Esophagus squamous epithelium (tissue), 5 donors: ENCODE measurements at regions not wholly inside any gene's neighbourhood (a gene's known extent, or its start where the extent isn't known, plus 50 kb on each side); places are given as distances from the start of the nearest gene placed in this dataset.

ENCODE experiments used
- DNase-seq: peaks from one replicate; lab custom pipeline; 2025; lab: John Stamatoyannopoulos, UW
- H3K27ac ChIP-seq, 4 donors: fragments of 200-600 bp; sonication (generic); one replicate each; pipeline ENCODE4 v1.5.1; 2016 to 2019; ENCODE audit warnings: mild to moderate bottlenecking in 1 of 4
- H3K27me3 ChIP-seq, 4 donors: fragments of 200-600 bp; sonication (generic); 1 replicate in 3 of 4; 2 replicates in 1 of 4; pipeline versions ENCODE4 v1.5.1 to v1.6.0; 2017 to 2021; ENCODE audit warnings: antibody characterized with exemption in 1 of 4
- H3K36me3 ChIP-seq, 3 donors: fragments of 200-600 bp; sonication (generic); one replicate each; pipeline ENCODE4 v1.5.1; 2016 to 2019
- H3K4me1 ChIP-seq, 3 donors: fragments of 200-600 bp; sonication (generic); one replicate each; pipeline ENCODE4 v1.5.1; 2017 to 2019
- H3K4me3 ChIP-seq, 4 donors: fragments of 200-600 bp; sonication (generic); 1 replicate in 3 of 4; 2 replicates in 1 of 4; pipeline ENCODE4 v1.5.1; 2016 to 2019; ENCODE audit warnings: mild to moderate bottlenecking in 2 of 4, moderate library complexity in 1 of 4
- H3K9me3 ChIP-seq, 3 donors: fragments of 200-600 bp; sonication (generic); one replicate each; pipeline ENCODE4 v1.5.1; 2016 to 2019
- POLR2A ChIP-seq, 4 donors: fragments of 450-650 bp; IDR thresholded peaks; one replicate each; pipeline ENCODE4 v1.6.1; 2017; ENCODE audit warnings: antibody characterized with exemption in 4 of 4, mild to moderate bottlenecking in 4 of 4, moderate library complexity in 3 of 4
- WGBS, 2 donors: methylation state at CpG; one replicate each; pipeline ENCODE4 v1.1.5; 2018; 5-methylcytosine and 5-hydroxymethylcytosine counted together
- intact Hi-C: fragments of 100-400 bp; cut with DNase I; formaldehyde crosslinking; loops from one replicate; pipeline ENCODE4 v1.15.0; 2022
- TF ChIP-seq, protein P1 (sequence below), 6 experiments: fragments of 450-650 bp in 4 of 6; fragments of 200-600 bp in 2 of 6; sonication (generic) in 2 of 6; IDR thresholded peaks; one replicate each; pipeline ENCODE4 v1.5.1; 2016 to 2019; ENCODE audit warnings: antibody characterized with exemption in 6 of 6, mild to moderate bottlenecking in 4 of 6, moderate library complexity in 4 of 6
- donor health status: DM: yes; HTN: yes; CAD: no.

DNA sequence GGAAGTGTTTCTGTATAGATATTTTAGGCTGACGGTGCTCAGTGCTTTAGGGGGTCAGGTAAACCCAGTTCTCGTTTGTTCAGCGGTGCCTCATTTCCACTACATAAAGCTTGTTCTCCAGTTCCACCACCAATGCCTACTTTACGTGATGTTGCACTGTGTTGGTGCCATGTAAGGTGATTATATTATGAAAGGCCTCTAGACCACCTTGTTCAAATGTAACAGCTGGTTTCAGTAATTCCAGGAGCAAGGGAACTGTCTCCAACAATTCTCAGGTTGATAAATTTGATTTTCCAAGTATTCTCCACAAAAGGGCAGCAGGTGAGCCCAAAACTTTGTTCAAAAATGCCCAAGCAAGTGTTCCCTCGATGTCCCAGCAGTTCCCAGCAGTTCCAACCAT lies 83.7 kb upstream of the SEPTIN5 start:
- DNase-seq: no peak
- peaks cover 0 to 20% (median 0%) of the 10 kb centered on the region in 4 donors for H3K27me3 ChIP-seq
- no peak overlapping the region for H3K27ac ChIP-seq
- no peaks in the 10 kb centered on the region for H3K9me3 ChIP-seq
- 62 to 69% methylated on average over 5 of the region's 5 CpGs for WGBS, 2 donors
- intact Hi-C loops: loop anchor here (10.0 kb wide), 1 partner anchor 136 kb away; no protein-coding TSS in a partner anchor
- H3K4me1 ChIP-seq: peaks cover 0 to 18% (median 0%) of the 10 kb centered on the region in 3 donors
- no peaks in the 10 kb centered on the region for H3K36me3 ChIP-seq
- TF ChIP-seq POLR2A (IDR thresholded peaks at IDR 0.05): no peak
- TF ChIP-seq, protein P1, sequence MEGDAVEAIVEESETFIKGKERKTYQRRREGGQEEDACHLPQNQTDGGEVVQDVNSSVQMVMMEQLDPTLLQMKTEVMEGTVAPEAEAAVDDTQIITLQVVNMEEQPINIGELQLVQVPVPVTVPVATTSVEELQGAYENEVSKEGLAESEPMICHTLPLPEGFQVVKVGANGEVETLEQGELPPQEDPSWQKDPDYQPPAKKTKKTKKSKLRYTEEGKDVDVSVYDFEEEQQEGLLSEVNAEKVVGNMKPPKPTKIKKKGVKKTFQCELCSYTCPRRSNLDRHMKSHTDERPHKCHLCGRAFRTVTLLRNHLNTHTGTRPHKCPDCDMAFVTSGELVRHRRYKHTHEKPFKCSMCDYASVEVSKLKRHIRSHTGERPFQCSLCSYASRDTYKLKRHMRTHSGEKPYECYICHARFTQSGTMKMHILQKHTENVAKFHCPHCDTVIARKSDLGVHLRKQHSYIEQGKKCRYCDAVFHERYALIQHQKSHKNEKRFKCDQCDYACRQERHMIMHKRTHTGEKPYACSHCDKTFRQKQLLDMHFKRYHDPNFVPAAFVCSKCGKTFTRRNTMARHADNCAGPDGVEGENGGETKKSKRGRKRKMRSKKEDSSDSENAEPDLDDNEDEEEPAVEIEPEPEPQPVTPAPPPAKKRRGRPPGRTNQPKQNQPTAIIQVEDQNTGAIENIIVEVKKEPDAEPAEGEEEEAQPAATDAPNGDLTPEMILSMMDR (IDR thresholded peaks at IDR 0.05): no peak
- H3K4me3 ChIP-seq: no peak overlapping the region

DNA sequence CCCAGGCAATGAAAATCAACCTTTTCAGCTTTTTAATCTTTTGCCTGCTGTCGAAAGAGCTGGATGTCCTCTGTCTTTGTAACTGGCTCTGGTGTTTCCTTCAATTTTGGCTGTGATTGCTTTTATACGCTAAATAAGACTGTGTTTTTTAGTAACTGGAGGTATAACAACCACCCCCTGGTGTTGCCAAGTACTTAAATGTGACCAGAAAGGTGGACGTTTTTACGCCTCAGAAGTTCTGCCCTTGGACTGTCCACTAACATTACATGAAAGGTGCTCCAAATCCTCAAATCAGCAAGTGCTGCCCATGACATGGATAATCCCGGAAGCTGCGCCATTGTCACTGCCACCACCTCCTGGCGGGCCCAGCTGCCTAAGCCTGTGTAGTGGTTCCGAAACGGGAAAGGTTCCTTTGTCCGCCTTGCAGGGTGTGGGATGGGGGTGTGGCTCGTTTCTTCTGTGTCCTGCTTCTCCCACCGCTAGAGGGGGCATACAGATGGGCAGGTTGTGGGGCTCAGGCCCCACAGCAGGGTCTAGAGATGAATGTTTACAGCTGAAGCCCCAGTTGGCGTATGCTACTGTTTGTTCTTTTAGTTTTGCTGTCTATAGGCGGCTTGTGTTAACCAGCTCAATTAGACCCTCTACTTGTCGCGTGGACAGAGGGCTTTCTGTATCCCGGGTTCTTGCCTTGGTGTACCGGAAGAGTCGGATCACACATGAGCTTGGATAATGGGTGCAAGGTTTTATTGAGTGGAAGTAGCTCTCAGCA lies 82.2 kb upstream of the SEPTIN5 start:
- Histone ChIP-seq H3K4me1 (peaks cover 0 to 18% (median 0%) of the 10 kb centered on the region in 3 donors), H3K27ac (no peak overlapping the region), H3K9me3 (no peaks in the 10 kb centered on the region), H3K27me3 (peaks cover 0 to 18% (median 0%) of the 10 kb centered on the region in 4 donors), H3K4me3 (no peak overlapping the region), H3K36me3 (no peaks in the 10 kb centered on the region)
- DNase-seq: no peak
- TF ChIP-seq, protein P1 (IDR thresholded peaks at IDR 0.05): peak in 3 of 6 experiments; percentile 25 to 53 (median 31)
- TF ChIP-seq POLR2A (IDR thresholded peaks at IDR 0.05): no peak
- WGBS, 2 donors: 33 to 47% methylated on average over 7 to 13 of the region's 19 CpGs
- intact Hi-C loops: loop anchor here (10.0 kb wide), 1 partner anchor 137 kb away; no protein-coding TSS in a partner anchor

DNA sequence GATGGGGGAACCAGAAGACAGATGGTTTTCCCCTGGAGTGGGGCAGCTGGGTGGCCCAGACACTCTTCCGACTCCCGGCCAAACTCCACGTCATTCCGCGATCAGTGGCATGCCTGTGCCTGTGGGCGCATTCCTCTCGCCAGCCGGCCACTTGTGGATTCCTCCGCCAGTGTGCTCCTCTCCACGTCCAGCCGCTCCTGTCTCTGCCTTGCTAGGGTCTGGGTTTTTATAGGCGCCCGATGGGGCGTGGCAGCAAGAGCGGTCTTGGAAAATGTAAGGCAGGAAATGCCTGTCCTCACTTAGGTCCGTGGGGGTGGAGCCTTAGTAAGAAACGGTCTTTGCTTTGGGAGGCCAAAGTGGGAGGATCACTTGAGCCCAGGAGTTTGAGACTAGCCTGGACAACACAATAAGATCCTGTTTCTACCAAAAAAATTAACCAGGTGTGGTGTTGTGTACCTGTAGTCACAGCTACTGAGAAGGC lies 81.6 kb upstream of the SEPTIN5 start:
- 29 to 60% methylated on average over 2 to 3 of the region's 17 CpGs for WGBS, 2 donors
- H3K4me3 ChIP-seq: no peak overlapping the region

DNA sequence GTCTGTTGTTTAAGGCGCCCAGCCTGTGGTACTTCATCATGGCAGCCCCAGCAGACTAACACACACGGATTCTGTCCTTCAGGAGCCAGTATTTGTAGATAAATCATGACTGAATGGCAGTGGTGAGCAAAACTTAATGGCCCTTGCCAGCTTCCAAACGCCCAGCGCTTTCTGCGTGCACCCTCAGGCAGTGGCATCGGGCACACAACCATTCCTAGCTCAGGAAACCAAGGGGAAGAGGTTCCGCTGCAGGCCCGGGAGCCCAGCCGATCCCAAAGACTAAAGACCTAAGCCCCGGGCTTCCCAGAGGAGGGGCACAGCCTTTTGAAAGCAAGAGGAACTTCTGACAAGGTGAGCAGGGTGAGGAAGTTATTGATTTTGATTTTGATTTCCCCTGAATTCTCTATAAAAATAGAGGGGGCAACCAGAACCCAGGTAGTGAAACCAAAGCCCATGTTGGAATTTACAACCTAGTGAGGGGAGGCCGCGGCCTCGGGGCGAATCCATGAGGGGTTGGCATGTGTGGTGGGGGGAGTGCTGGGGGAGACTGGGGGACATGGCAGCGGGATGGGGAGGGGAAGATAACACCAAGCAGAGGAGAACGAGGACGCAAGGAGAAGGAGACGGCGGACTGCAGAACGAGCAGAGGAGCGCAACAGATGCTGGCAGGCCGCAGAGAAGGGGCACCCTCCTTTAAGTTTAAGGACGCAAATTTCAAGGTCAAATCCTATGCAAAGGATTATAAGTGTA lies 79.9 kb upstream of the SEPTIN5 start:
- DNase-seq: no peak
- peaks cover 0 to 16% (median 0%) of the 10 kb centered on the region in 4 donors for H3K27me3 ChIP-seq
- TF ChIP-seq, protein P1 (IDR thresholded peaks at IDR 0.05): no peak
- no peak for TF ChIP-seq POLR2A (IDR thresholded peaks at IDR 0.05)
- intact Hi-C loops: loop anchor here (10.0 kb wide), 1 partner anchor 140 kb away; no protein-coding TSS in a partner anchor
- H3K9me3 ChIP-seq: no peaks in the 10 kb centered on the region
- H3K4me3 ChIP-seq: no peak overlapping the region
- H3K27ac ChIP-seq: no peak overlapping the region
- 83 to 88% methylated on average over 16 to 22 of the region's 23 CpGs for WGBS, 2 donors
- H3K4me1 ChIP-seq: peaks cover 0 to 18% (median 0%) of the 10 kb centered on the region in 3 donors
- no peaks in the 10 kb centered on the region for H3K36me3 ChIP-seq

More for the DNA sequence above, 81.6 kb upstream of the SEPTIN5 start:
- no peaks in the 10 kb centered on the region for H3K9me3 ChIP-seq
- intact Hi-C loops: loop anchor here (10.0 kb wide), 1 partner anchor 138 kb away; no protein-coding TSS in a partner anchor
- no peak for DNase-seq
- peaks cover 0 to 18% (median 0%) of the 10 kb centered on the region in 4 donors for H3K27me3 ChIP-seq
- no peaks in the 10 kb centered on the region for H3K36me3 ChIP-seq
- H3K4me1 ChIP-seq: peaks cover 0 to 18% (median 0%) of the 10 kb centered on the region in 3 donors
- no peak overlapping the region for H3K27ac ChIP-seq
- TF ChIP-seq, protein P1 (IDR thresholded peaks at IDR 0.05): no peak
- no peak for TF ChIP-seq POLR2A (IDR thresholded peaks at IDR 0.05)
